C4-2B (cell line): ENCODE measurements at regions not wholly inside any gene's neighbourhood (a gene's known extent, or its start where the extent isn't known, plus 50 kb on each side); places are given as distances from the start of the nearest gene placed in this dataset.

Experiments used
- CTCF ChIP-seq: fragments of 450-650 bp; conservative IDR thresholded peaks from 2 replicates; pipeline ENCODE4 v1.5.1; 2017; ENCODE audit warnings: mild to moderate bottlenecking
- ZFX ChIP-seq: fragments of 450-650 bp; IDR thresholded peaks from 2 replicates; pipeline ENCODE4 v1.6.1; 2017

- no peak for TF ChIP-seq CTCF
- no peak for TF ChIP-seq ZFX
These were observed 85.3 kb downstream of the KCTD12 start for GRCh38 chr13:76800943-76801342.
